Lower leg skin (tissue), 4 donors: ENCODE measurements at regions not wholly inside any gene's neighbourhood (a gene's known extent, or its start where the extent isn't known, plus 50 kb on each side); places are given as distances from the start of the nearest gene placed in this dataset.
A peak's percentile ranks its signal among the peaks of the same experiment; 100 is the strongest.

Source experiments
- DNase-seq, 2 donors: peaks; one replicate each; pipeline ENCODE4 v3.0.0-alpha.2; 2019; ENCODE audit warnings: low spot score in 2 of 2
- H3K4me3 ChIP-seq: fragments of 200-600 bp; sonication (generic); 2 replicates; pipeline ENCODE4 v1.5.1; 2017; ENCODE audit warnings: mild to moderate bottlenecking, low read depth; ENCODE audit not compliant: poor library complexity, severe bottlenecking
- CTCF ChIP-seq, 3 donors: fragments of 450-650 bp; IDR thresholded peaks; one replicate each; pipeline ENCODE4 v1.5.1; 2016; ENCODE audit warnings: antibody characterized with exemption in 3 of 3, mild to moderate bottlenecking in 3 of 3, moderate library complexity in 2 of 3
- POLR2A ChIP-seq, 2 donors: fragments of 450-650 bp; IDR thresholded peaks; one replicate each; pipeline ENCODE4 v1.6.1; 2016 to 2017; ENCODE audit warnings: antibody characterized with exemption in 2 of 2, mild to moderate bottlenecking in 1 of 2, moderate library complexity in 1 of 2
- WGBS, 2 donors: methylation state at CpG; one replicate each; pipeline ENCODE4 v1.1.5; 2018; 5-methylcytosine and 5-hydroxymethylcytosine counted together
- intact Hi-C: fragments of 100-400 bp; cut with DNase I; formaldehyde crosslinking; loops from one replicate; pipeline ENCODE4 v1.15.0; 2023; ENCODE audit warnings: low total_unique reads

GRCh38 chr22:49014227-49015201 is 813.2 kb downstream of the BRD1 start:
- TF ChIP-seq POLR2A (IDR thresholded peaks at IDR 0.05) (no peak), CTCF (IDR thresholded peaks at IDR 0.05) (no peak)
- intact Hi-C loops, result no loop called here
- H3K4me3 ChIP-seq, result no peak overlapping the region
- DNase-seq, result peak; percentile 7 to 77
- 76 to 77% methylated on average over 23 to 24 of the region's 24 CpGs for WGBS, 2 donors

GRCh38 chr22:49013707-49014106 is 814.0 kb downstream of the BRD1 start:
- 87 to 94% methylated on average over 12 of the region's 12 CpGs for WGBS, 2 donors
- peak; percentile 4 to 70 for DNase-seq
- H3K4me3 ChIP-seq, result no peak overlapping the region
- TF ChIP-seq CTCF (IDR thresholded peaks at IDR 0.05) (no peak), POLR2A (IDR thresholded peaks at IDR 0.05) (no peak)
- intact Hi-C loops, result no loop called here

- intact Hi-C loops, result no loop called here
- TF ChIP-seq POLR2A (IDR thresholded peaks at IDR 0.05), result no peak
- no peak for TF ChIP-seq CTCF (IDR thresholded peaks at IDR 0.05)
- H3K4me3 ChIP-seq, result no peak overlapping the region
- 30 to 34% methylated on average over 12 of the region's 12 CpGs for WGBS, 2 donors
- no peak for DNase-seq
Measured at GRCh38 chr22:49012712-49013395, 814.8 kb downstream of the BRD1 start.

- intact Hi-C loops, result no loop called here
- TF ChIP-seq CTCF (IDR thresholded peaks at IDR 0.05) (no peak), POLR2A (IDR thresholded peaks at IDR 0.05) (no peak)
- peak; percentile 6 to 57 for DNase-seq
- 51 to 56% methylated on average over 13 to 16 of the region's 16 CpGs for WGBS, 2 donors
- H3K4me3 ChIP-seq, result no peak overlapping the region
Measured at GRCh38 chr22:49011769-49012648, 815.7 kb downstream of the BRD1 start.

- intact Hi-C loops, result no loop called here
- TF ChIP-seq CTCF (IDR thresholded peaks at IDR 0.05), result no peak
- TF ChIP-seq POLR2A (IDR thresholded peaks at IDR 0.05), result no peak
- 76 to 82% methylated on average over 11 of the region's 11 CpGs for WGBS, 2 donors
- H3K4me3 ChIP-seq, result no peak overlapping the region
- DNase-seq, result peak in 1 of 2 donors; percentile 59
Measured at GRCh38 chr22:49011379-49011768, 816.3 kb downstream of the BRD1 start.
